ENCODE measurements at regions not wholly inside any gene's neighbourhood (a gene's known extent, or its start where the extent isn't known, plus 50 kb on each side); places are given as distances from the start of the nearest gene placed in this dataset.

DNA sequence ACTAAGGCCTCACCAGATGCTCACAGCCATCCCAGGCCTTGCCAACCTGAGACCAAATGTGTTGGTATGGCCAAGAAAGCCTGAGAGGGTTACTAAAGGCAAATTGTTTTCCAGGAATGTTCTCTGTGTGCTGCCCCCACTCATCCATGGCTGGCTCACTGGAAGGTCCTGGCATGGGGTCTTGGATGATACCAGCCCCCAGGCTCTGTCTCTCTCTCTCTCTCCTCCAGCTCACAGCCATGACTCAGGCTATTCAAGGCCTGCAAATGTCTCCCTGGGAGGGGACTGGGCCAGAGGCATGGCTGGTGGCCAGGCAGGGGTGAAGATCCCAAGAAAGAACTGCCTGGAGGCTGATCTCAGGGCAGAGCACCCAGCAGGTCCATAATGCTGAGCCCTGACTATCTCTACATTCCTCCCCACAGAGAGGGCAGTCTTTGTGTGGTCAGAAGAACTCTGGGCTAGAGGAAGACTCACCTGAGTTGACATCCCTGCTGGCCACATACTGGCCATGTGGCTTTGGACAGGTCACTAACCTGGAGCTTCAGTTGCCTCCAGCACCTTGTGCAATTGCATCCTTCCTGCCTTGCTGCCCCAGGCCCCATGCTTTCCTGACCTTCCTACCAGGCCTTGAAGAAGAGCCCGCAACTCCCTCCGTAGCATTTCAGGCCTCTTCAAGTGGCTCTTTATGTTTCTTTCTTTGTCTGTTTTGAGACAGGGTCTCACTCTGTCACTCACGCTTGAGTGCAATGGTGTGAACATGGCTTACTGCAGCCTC is 150.4 kb downstream of the ZFP36L2 start:
- TF ChIP-seq EZH2 (IDR thresholded peaks at IDR 0.05) (no peak), POLR2AphosphoS5 (IDR thresholded peaks at IDR 0.05; ENCODE audit: borderline replicate concordance, low read depth, low read length) (no peak), FOXP2 (optimal IDR thresholded peaks at IDR 0.05; ENCODE audit: control extremely low read depth, extremely low read length, insufficient read depth) (no peak)

Measured in SK-N-MC (cell line).